HG02970 (cell line): ENCODE measurements at regions not wholly inside any gene's neighbourhood (a gene's known extent, or its start where the extent isn't known, plus 50 kb on each side); places are given as distances from the start of the nearest gene placed in this dataset.
"Not testable (repeated sequence)": the region's sequence is repeated elsewhere in the genome, so short reads cannot be mapped to it uniquely, and the experiment has no call there.

Source experiments
- ATAC-seq: cut with Tn5 transposase; IDR thresholded peaks from one replicate; pipeline ENCODE4 v1.9.1; 2021; ENCODE audit warnings: mild to moderate bottlenecking, moderate library complexity, moderate number of reproducible peaks; ENCODE audit not compliant: unreplicated experiment, low FRiP score

DNA sequence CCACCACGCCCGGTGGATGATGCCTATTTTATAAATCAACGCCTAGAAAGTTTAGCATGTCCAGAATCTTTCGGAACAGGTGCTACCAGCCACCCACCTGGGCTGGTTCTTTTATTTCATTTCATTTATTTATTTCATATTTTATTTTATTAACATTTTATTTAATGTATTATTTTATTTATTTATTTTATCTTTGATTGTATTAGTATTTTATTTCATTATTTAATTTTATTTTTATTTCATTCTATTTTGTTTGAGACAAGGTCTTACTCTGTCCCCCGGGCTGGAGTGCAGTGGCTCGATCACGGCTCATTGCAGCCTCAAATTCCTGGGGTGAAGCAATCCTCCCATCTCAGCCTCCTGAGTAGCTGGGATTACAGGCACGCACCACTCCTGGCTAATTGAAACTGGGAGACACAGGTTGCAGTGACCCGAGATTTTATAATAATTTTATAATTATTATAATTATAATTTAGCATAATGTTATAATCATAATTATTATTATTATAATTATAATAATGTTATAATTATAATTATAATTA is 187.2 kb downstream of the SHOX start:
- ATAC-seq, result no peak

DNA sequence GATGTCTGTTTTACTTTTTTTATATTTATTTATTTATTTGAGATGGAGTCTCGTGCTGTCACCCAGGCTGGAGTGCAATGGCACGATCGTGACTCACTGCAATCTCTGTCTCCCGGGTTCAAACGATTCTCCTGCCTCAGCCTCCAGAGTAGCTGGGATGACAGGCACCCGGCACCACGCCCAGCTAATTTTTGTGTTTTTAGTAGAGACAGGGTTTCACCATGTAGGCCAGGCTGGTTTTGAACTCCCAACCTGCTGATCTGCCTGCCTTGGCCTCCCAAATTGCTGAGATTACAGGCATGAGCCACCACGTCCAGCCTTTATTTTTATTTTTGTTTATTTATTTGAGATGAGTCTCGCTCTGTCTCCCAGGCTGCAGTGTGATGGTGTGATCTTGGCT is 186.6 kb downstream of the SHOX start:
- not testable (repeated sequence) for ATAC-seq

DNA sequence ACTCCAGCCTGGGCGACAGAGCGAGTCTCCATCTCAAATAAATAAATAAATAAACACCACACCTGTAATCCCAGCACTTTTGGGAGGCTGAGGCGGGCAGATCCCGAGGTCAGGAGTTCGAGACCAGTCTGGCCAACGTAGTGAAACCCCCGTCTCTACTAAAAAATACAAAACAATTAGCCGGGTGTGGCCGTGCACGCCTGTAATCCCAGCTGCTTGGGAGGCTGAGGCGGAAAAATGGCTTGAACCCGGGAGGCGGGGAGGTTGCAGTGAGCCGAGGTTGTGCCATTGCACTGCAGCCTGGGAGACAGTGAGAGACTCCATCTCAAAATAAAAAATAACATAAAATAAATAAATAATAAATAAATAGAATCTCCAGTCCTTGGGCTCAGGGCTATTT is 185.8 kb downstream of the SHOX start:
- ATAC-seq, result no peak

DNA sequence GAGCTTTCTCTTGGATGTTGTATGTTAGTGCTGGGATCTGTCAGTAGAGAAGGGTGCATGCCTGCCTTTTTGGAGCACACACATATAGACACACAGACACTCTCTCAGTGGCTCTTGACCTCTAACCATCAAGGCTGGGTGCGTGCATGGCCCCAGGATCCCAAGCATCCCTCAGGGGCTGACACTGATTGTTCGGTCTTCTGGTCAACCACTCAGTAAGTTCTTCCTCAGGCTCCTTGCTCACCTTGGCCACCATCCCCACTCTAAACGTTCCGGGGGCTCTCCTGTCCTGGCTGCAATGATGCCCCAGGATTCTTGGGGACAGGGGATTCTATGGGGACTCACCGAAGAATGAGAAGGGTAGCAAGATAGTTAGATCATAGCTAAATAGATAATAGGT is 179.6 kb downstream of the SHOX start:
- ATAC-seq, result no peak

DNA sequence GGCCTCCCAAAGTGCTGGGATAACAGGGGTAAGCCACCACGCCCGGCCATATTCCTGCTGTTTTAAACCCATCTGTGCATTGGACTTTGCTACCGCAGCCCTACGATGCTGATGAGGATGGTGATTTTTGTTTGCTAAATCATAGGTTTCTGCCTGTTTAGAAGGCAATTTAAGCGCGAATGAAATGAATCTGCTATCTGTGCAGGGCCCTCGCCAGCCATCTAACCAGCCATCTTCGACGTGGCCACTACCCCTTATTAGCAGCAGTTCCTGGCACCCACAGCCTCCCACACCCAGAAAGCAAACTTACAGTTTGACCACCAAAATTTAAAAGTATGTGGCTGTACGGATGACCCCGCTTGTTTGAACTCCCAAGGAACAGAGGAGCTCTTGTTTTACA is 178.5 kb downstream of the SHOX start:
- no peak for ATAC-seq

DNA sequence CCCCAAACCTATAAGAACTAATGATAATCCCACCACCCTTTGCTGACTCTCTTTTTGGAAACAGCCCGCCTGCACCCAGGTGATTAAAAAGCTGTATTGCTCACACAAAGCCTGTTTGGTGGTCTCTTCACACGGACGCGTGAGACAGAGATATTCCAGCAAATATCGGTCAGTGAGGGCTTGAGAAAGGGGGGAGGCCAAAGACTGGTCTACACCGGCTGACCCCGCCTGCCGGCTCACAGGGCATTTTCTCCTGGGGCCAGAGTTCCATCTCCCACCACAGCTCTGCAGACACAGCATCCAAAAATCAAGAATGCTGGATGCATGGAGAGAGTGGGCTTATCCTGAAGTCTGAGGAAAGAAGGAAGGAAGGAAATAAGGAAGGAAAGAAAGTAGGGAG is 176.0 kb downstream of the SHOX start:
- ATAC-seq, result no peak

DNA sequence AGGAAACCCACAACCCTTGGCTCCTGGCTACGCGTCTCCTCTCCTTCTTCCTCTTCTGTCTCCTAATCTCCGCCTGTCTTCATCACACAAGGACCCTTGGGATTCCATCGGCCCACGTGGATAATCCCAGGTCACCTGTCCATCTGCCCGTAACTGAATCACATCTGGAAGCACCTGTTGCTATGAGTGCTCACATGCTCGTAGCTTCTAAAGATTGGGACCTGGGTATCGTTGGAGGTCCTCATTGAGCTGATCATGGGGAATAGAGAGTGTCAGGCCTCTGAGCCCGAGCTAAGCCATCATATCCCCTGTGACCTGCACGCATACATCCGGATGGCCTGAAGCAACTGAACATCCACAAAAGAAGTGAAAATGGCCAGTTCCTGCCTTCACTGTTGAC is 175.4 kb downstream of the SHOX start:
- ATAC-seq, result no peak

DNA sequence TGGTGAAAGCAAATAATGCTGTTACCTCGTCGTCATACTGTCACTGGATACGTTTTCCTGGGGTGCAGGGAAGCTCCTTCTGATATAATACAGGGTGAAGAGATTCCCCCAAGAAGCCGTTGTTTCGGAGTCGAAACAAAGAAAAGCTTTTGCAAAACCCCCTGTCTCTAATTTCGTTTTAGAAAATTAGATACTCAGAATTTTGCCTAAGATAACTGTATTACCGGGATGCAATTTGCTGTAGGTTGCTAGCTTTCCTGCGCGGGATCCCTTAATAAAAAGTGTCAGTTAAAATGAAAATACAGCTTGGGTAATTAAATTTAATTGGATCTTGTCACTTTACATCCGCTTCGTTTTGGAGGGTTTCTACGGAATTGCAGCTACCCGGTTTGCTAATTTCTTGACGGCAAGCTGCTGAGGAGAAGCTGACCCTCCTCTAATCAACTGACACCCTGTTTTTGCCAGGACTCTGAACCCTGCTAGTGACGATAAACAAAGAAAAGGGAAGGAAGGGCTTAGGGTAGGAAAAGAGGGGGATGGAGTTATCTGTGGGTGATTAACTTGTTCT is 174.6 kb downstream of the SHOX start:
- no peak for ATAC-seq

DNA sequence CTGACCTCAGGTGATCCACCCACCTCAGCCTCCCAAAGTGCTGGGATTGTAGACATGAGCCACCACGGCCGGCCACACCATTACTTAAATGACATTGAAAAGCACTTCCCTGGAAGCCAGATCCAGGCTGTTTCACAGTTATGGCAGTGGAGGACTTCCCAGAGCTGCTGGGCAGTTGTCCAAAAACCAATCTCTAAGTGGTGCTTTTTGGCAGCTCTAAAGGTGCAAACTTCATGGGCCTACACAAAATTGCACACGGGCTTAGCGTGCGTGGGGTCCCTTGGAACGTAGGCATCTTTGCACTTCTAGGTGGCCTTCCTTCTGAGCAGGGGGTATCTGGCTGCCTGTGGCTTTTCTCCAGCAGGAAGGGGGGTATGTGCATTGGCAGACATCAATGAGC is 172.3 kb downstream of the SHOX start:
- ATAC-seq, result no peak

DNA sequence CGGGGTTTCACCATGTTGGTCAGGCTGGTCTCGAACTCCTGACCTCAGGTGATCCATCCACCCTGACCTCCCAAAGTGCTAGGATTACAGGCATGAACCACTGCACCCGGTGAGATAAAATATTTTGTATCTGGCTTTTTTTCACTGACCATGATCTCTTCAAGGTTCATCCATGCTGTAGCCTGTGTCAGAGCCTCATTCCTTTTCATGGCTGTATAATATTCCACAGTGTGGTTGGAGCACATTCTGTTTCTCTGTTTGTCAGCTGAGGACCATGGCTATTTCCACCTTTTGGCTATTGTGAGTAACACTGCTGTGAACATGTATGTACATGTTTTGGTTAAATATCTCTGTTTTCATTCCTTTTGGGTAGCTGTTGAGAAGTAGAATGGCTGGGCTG is 169.2 kb downstream of the SHOX start:
- ATAC-seq, result no peak

DNA sequence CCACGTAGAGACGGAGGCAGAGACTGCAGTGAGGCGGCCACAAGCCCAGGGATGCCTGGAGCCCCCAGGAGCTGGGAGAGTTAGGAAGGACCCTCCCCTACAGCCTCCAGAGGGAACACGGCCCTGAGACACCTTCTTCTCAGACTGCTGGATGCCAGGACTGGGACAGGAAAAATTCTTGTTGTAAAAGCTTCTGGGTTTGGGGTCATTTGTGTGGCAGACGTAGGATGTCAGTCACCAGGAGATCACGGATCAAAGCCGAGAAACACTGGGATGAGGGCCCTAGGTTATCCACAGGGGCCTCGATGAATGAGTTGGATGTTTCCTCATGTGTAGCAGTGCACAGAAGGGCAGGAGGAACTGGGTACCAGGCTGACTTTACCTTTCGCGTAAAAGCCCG is 163.7 kb downstream of the SHOX start:
- no peak for ATAC-seq

DNA sequence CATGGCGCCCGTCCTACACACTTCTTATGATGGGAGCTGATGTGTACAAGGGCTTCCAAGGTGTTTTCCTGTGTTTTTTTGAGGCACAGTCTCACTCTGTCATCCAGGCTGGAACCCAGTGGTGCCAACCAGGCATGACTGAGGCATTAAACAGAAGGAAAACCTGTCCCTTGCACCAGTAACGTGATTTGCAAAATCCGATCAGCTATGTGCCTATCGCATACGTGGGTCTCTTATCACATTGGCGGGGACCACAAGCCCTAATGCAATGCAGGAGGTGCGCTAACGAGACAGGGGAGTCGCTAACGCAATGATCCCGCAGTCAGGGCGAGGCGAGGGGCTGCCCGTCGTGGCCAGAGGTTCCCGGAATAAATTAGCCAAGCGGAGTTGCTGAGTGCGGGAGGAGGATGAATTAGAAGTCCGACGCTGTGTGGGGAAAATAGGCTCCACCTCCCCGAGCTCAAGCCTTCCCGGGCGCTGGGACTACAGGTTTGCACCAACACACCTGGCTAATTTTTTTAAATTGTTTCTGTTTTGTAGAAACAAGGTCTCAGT is 162.7 kb downstream of the SHOX start:
- no peak for ATAC-seq

DNA sequence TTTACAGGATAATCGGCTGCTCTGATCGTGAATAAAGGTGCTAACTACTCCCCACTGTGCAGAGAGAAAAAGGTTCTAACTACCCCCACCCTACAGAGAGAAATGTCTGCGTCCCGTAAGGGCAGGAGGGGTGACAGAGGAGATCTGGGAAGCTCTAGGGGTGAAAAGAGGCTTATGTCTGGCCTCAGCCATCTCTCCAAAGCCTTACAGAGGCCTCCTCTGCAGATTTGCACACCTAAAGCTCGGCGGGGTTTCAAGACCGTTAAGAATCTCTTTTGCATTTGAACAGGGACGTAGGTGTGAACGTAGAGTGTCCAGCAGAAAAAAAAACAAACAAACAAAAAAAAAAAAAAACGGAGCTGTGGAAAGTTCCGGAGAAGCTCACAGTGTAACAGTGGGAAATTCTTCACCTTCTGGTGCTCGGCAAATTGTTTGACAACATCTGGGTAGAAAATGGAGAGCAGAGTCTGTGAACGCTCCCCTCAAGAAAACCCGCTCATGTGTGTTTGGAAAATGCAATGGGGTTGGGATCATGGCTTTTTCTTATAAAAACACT is 161.0 kb downstream of the SHOX start:
- ATAC-seq, result no peak

DNA sequence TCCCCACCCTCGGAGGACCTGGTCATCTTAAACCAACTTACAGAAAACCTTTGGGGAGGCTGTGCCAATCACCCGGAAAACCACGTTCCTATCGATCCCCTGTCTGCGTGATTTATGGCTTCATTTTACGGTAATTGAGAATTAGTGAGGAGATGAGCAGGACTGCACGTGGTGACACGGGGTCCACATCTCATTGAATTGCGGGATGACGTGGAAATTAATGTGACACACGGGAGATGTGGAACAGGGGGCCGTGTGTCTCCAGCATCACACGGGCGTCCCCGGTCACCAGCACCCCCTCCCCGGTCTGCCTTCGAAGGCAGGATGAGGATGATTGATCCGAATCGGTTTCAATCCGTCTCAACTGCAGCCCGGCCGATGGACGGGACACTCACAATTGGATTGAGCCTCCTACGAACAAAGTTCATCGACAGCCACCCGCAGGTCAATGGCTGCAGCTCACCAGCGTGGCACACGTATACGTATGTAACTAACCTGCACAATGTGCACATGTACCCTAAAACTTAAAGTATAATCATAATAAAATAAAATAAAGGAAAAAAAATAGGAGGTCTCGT is 160.3 kb downstream of the SHOX start:
- ATAC-seq, result no peak

DNA sequence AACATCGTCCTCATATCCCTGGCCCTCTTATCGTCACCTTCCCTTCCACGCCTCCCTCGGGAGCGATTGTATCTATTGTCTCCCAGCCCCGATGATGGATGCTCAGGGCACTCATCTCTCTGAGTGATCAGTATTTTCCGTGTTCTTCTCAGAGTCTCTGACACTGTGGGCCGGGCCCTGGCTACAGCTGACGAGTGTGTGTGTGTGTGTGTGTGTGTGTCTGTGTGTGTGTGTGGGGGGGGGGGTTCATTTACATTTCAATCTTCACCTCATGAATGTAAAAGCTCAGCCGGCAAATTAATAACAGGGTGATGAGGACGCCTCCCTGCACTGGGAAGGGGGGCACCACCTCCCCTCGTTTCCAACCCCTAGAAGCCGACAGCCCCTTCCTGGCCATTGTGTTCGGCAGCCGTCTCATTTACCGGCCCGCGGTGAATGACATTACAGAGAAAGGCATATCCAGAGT is 159.5 kb downstream of the SHOX start:
- no peak for ATAC-seq

DNA sequence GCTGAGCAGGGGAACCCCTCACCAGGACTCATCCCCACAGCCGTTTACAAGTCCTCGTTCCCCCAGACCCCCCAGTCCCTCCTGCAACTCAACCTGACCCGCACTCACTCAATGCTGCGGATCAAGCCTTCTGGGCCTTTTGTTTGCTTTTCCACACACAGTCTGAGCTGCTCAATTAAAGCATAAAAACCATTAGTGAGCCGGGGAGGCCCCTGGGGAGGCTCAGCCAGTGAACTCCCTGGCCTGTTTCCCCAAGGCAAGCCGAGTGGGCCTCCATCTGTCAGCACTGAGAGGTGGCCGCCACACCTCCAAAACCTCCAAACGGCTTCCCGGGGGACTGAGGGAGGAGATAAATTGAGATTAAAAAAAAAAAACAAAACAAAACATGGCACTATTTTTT is 158.5 kb downstream of the SHOX start:
- ATAC-seq, result no peak

DNA sequence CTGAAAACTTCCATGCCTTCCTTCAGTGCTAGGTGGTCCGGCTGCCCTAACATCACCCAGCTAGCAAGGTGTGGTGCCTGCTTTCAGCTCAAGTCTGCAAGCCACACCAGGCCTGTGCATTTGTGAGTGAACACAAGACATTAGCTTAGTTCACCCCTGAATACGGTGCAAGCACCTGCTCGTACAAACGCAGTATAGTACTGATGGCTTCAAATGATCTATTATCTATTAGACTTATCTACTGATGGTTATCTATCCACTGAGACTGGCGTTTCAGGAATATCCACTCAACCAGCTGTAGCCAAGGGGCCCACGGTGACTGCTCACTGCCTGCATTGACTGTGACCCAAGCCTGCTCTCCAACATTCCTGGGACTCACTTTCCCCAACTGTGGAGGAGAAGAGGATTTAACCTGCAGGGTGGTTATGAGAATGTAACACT is 155.9 kb downstream of the SHOX start:
- no peak for ATAC-seq

DNA sequence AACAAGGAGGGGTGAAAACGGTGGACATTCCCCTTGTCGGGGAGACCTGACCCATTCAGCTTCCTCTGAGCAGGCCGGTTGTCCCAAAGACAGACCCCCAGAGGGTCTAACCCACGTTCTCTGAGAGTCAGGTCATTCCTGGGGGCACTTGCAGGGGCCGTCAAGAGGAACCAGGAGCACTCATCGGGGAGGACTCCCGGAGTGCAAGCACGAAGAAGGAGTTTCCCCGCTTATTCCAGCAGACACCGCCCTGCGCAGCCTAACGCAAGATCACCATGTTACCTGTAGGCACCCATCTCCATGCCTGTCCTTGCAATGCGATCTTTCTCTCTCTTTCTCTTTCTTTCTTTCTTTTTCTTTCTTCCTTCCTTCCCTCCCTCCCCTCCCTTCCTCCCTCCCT is 154.2 kb downstream of the SHOX start:
- no peak for ATAC-seq

DNA sequence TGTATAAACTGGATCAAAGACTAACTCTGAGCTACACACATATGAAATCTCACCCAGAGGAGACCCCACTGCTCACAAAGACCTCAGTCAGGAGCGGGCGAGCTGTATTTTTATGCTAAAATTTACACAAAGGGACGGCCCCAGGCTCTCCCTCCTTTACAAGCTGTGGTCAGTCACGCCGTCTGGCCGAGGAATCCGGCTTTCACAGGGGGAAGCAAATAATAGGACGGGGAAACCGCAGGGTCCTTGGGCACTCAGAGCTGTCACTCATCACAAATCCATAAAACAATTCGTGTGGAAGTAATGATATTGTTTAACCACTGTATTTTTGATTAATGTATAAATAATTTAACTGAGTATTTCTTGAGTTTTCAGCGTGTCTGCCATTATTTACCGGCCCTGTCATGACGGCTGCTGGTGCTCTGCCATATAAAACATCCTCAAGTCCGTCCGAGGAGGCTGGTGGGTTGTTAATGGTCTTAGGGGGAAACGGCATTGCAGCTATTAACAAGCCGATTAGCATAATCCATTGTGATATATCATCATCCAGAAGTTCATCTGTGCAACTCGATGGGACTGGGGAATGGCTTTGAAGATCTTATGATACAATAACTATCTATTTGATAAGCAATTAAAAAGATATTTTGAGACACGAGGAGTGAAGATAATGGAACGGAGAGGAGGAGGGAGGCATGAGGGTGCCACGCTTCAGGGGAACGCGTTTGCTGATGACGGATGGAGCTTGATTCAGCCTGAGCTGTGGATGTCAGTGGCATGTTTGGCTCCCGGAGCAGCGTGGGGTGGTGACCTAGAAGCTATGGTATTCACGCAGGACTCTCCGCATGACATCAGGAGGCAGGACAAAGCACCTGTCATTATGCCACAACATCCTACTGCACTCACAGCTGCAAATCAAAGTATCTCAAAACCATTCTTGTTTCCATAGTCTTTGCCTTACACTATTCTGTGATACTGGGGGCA is 150.9 kb downstream of the SHOX start:
- ATAC-seq, result no peak

DNA sequence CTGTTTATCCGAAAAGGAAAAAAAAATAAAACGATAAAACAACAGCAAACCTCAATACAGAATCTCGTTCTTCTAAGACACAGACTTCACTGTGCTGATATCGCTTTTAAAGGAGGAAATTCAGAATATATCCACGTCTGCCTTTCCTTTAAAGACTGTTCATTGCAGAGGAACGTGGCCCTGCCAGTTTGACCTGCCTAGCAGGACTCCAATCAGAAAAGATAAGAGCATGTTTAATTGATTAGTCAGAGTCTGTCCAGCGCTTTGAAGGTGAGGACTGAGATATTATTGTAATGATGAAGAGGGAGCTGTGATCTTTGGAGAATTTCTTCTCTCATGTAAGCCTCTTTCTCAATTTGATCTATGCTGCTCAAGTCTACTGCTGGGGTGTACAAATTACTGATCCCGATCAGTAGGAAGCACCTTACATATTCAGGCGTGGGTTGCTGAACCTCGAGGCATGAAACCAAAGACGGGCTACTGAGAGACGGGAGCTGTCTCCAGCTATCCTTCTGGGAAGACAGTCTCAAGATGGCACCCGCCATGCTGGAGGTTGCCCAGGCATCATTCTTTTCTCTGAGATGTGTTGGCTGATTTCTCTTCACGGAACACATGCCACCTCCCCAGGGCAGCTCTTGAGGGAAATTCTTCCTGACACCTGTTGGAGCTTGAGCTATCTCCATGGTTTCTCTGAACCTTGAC is 146.1 kb downstream of the SHOX start:
- ATAC-seq, result no peak
